ENCODE measurements at regions not wholly inside any gene's neighbourhood (a gene's known extent, or its start where the extent isn't known, plus 50 kb on each side); places are given as distances from the start of the nearest gene placed in this dataset.
"Not testable (repeated sequence)": the region's sequence is repeated elsewhere in the genome, so short reads cannot be mapped to it uniquely, and the experiment has no call there.

GRCh38 chr6:27739902-27740301 lies 172.3 kb downstream of the OR2B2 start:
- peaks cover 17% of the 10 kb centered on the region for H3K27me3 Mint-ChIP-seq
- H3K27ac Mint-ChIP-seq; POLR2A ChIA-PET; H3K4me3 Mint-ChIP-seq; H3K9me3 Mint-ChIP-seq; H3K36me3 Mint-ChIP-seq (ENCODE audit: low read depth); DNase-seq: not testable (repeated sequence)
- CTCF ChIA-PET, result interaction anchor here (1.7 to 4.6 kb wide), 3 partner anchors 12 to 56 kb away, joined by 7 to 30 read pairs (median 14); no protein-coding TSS in a partner anchor
- H3K4me1 Mint-ChIP-seq, result peaks cover 24% of the 10 kb centered on the region

- Mint-ChIP-seq H3K27ac (no peak overlapping the region), H3K27me3 (peaks cover 6% of the 10 kb centered on the region), H3K9me3 (no peaks in the 10 kb centered on the region), H3K36me3 (ENCODE audit: low read depth) (no peaks in the 10 kb centered on the region), H3K4me1 (peaks cover 18% of the 10 kb centered on the region), H3K4me3 (no peak overlapping the region)
- ChIA-PET POLR2A (no interaction called here), CTCF (no interaction called here)
- no peak for DNase-seq
Observed at GRCh38 chr6:27736686-27737085, 175.5 kb downstream of the OR2B2 start.

DNA sequence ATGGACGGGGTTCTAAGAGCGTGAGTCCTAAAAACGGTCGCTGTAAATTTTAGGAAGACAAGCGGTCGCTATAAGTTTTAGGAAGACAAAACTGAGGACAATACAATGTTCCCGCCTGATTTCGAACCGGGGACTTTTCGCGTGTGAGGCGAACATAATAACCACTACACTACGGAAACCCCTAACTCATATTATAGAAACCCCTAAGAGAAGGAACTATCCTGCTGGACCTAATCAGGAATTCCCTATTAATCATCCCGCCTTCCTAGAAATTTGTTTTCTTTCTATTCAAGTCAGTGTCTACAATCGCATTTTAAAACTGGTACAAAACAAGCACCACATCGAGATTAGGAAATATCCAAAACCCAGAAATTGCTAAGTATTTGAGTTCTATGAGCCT lies 183.8 kb downstream of the OR2B2 start:
- no peak for DNase-seq
- H3K4me3 Mint-ChIP-seq, result no peak overlapping the region
- CTCF ChIA-PET, result no interaction called here
- POLR2A ChIA-PET, result no interaction called here
- no peaks in the 10 kb centered on the region for H3K36me3 Mint-ChIP-seq (ENCODE audit: low read depth)
- H3K27me3 Mint-ChIP-seq, result peaks cover 40% of the 10 kb centered on the region
- H3K4me1 Mint-ChIP-seq, result no peaks in the 10 kb centered on the region
- H3K27ac Mint-ChIP-seq, result no peak overlapping the region
- H3K9me3 Mint-ChIP-seq, result no peaks in the 10 kb centered on the region

GRCh38 chr6:27726619-27727023 lies 185.6 kb downstream of the OR2B2 start:
- Mint-ChIP-seq H3K9me3 (no peaks in the 10 kb centered on the region), H3K4me3 (no peak overlapping the region), H3K27me3 (peaks cover 47% of the 10 kb centered on the region), H3K36me3 (ENCODE audit: low read depth) (no peaks in the 10 kb centered on the region), H3K4me1 (peaks cover 3% of the 10 kb centered on the region), H3K27ac (no peak overlapping the region)
- ChIA-PET POLR2A (no interaction called here), CTCF (no interaction called here)
- DNase-seq, result no peak

DNA sequence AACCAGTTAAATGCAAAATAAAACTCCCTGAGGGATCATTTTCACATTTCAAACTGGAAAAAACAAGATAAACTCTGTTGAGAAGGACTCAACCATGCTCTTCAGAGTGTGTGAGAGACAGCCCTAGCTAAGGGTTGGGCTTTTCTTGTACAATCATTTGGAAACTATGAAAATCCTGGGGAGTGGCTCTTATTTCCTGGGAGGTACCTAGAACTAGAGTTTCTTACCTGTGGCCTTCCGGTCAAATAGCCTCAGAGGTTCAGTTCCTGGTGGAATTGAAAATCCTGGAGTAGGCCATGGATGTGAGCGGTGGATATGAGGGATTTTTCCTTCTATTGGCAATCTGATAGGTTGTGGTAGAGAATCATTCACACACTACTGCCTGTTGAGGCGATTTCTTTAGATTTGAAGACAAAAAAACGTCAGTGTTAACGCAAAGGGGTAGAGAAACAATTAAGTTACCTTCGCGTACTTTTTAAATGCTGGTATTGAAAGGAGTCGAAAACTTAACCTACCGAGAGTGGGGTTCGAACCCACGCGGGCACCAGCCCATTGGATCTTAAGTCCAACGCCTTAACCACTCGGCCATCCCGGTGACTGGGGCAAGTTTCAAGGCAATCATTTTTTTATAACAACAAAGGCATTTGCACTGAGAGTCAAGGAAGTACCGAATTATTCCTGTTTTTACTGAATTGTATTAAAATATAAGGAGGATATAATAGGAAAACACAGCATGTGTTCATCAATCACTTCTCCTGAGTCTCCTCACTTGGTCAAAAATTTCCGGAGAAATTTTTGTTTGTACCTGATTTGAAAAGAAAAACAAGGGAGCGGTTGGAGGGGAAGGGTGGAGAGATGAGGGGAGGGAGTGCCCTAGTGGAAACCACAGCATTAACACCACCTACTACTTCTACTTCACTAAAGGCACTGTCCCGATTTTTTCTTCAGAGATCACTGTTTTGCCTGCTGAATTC lies 191.3 kb downstream of the OR2B2 start:
- ChIA-PET CTCF (interaction anchor here (0.9 kb wide), 1 partner anchor 33 kb away, joined by 3 read pairs; no protein-coding TSS in a partner anchor), POLR2A (no interaction called here)
- peak overlapping the region; percentile 50 for H3K27ac Mint-ChIP-seq
- peaks cover 23% of the 10 kb centered on the region for H3K27me3 Mint-ChIP-seq
- H3K4me3 Mint-ChIP-seq, result no peak overlapping the region
- H3K36me3 Mint-ChIP-seq (ENCODE audit: low read depth), result no peaks in the 10 kb centered on the region
- DNase-seq, result no peak
- peaks cover 28% of the 10 kb centered on the region for H3K4me1 Mint-ChIP-seq
- H3K9me3 Mint-ChIP-seq, result no peaks in the 10 kb centered on the region

DNA sequence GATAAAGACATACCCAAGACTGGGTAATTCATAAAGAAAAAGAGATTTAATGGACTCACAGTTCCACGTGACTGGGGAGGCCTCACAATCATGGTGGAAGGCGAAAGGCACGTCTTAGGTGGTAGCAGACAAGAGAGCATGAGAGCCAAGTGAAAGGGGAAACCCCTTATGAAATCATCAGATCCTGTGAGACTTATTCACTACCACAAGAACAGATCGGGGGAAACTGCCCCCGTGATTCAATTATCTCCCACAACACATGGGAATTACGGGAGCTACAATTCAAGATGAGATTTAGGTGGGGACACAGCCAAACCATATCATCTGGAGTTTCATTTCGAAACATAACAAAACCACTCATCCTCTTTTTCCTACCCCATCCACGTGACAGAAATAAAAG lies 193.2 kb downstream of the OR2B2 start:
- H3K4me3 Mint-ChIP-seq; DNase-seq; H3K9me3 Mint-ChIP-seq; H3K27ac Mint-ChIP-seq; POLR2A ChIA-PET; H3K36me3 Mint-ChIP-seq (ENCODE audit: low read depth); CTCF ChIA-PET: not testable (repeated sequence)
- peaks cover 19% of the 10 kb centered on the region for H3K27me3 Mint-ChIP-seq
- H3K4me1 Mint-ChIP-seq, result peaks cover 28% of the 10 kb centered on the region

DNA sequence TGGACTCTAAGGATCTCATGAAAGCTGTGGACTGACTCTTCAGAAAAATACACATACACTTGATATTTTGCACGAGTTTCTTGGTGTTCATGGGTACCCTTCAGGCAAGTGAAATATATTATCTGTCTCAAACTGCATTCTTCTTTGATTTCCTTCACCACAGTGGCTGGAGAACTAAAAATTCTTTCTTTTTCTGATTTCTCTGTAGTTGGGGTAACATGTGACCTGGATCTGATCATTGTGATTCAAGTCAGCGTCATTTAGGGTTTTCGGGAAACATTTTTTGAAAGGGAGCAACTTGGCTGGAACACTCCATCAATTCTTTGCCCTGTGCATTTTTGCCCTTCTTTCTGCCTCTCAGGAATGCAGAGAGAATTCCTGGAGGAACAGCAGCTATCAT lies 205.8 kb downstream of the OR2B2 start:
- DNase-seq, result no peak

DNA sequence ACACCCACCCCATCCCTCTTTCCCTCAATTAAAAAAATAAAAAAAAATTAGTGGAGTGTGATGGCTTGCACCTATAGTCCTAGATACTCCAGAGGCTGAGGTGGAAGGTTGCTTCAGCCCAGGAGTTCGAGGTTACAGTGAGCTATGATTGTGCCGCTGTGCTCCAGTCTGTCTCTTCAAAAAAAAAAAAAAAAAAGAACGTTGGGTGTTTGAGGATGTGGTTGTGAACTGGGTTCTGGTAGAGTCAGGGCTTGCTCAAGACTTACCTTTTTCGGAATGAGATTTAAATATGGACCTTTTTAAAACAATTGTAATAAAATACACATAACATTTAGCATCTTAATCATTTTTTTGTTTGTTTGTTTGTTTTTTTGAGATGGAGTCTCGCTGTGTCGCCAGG lies 211.9 kb downstream of the OR2B2 start:
- peaks cover 27% of the 10 kb centered on the region for H3K4me1 Mint-ChIP-seq
- ChIA-PET CTCF (interaction anchor here (0.7 to 0.9 kb wide), 2 partner anchors 72 to 1163 kb away, joined by 3 read pairs; no protein-coding TSS in a partner anchor), POLR2A (no interaction called here)
- peaks cover 4% of the 10 kb centered on the region for H3K9me3 Mint-ChIP-seq
- no peak overlapping the region for H3K27ac Mint-ChIP-seq
- no peak overlapping the region for H3K4me3 Mint-ChIP-seq
- no peak for DNase-seq
- H3K36me3 Mint-ChIP-seq (ENCODE audit: low read depth), result peaks cover 23% of the 10 kb centered on the region
- no peaks in the 10 kb centered on the region for H3K27me3 Mint-ChIP-seq

More for the DNA sequence above, 205.8 kb downstream of the OR2B2 start:
- H3K4me1 Mint-ChIP-seq, result no peaks in the 10 kb centered on the region
- H3K9me3 Mint-ChIP-seq, result no peaks in the 10 kb centered on the region
- H3K4me3 Mint-ChIP-seq, result no peak overlapping the region
- H3K27me3 Mint-ChIP-seq, result no peaks in the 10 kb centered on the region
- ChIA-PET POLR2A (no interaction called here), CTCF (no interaction called here)
- no peak overlapping the region for H3K27ac Mint-ChIP-seq
- peaks cover 23% of the 10 kb centered on the region for H3K36me3 Mint-ChIP-seq (ENCODE audit: low read depth)

DNA sequence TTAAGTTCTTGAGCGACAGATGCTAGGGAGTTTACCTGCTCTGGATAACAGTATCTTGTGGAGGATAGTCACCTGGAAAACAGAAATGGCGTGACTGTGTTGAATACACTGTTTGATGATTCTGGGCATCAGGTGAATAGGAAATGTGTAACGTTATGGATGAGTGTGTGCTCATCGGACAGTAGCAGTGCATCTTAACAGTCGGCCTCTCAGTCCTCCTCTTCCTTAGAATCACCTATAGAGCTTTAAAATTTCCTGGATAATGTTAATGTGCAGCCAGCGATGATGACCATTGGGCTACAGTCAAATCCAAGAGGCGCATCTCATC lies 217.7 kb downstream of the OR2B2 start:
- ChIA-PET CTCF (interaction anchor here (0.9 kb wide), 1 partner anchor 20 kb away, joined by 3 read pairs; no protein-coding TSS in a partner anchor), POLR2A (interaction anchor here (1.1 kb wide), 1 partner anchor 200 kb away, joined by 3 read pairs; no protein-coding TSS in a partner anchor)
- peaks cover 4% of the 10 kb centered on the region for H3K9me3 Mint-ChIP-seq
- H3K27ac Mint-ChIP-seq, result peak overlapping the region; percentile 69
- no peak for DNase-seq
- peaks cover 10% of the 10 kb centered on the region for H3K36me3 Mint-ChIP-seq (ENCODE audit: low read depth)
- peaks cover 8% of the 10 kb centered on the region for H3K27me3 Mint-ChIP-seq
- H3K4me1 Mint-ChIP-seq, result peaks cover 28% of the 10 kb centered on the region
- H3K4me3 Mint-ChIP-seq, result peak overlapping the region; percentile 89

GRCh38 chr6:27693766-27694546 lies 218.2 kb downstream of the OR2B2 start:
- POLR2A ChIA-PET, result interaction anchor here (1.1 kb wide), 1 partner anchor 201 kb away, joined by 3 read pairs; no protein-coding TSS in a partner anchor
- peak overlapping the region; percentile 89 for H3K4me3 Mint-ChIP-seq

DNA sequence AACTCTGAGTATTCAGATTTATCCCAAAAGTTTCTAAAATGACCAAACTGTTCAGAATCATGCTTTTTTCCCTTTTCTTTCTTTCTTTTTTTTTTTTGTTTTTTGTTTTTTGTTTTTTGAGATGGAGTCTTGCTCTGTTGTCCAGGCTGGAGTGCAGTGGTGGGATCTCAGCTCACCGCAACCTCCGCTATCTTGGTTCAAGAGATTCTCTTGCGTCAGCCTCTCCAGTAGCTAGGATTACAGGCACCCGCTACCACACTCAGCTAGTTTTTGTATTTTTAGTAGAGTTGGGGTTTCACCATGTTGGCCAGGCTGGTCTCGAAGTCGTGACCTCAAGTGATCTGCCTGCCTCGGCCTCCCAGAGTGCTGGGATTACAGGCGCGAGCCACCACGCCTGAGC lies 219.2 kb upstream of the ZNF184 start:
- DNase-seq; H3K9me3 Mint-ChIP-seq; H3K36me3 Mint-ChIP-seq (ENCODE audit: low read depth); H3K4me3 Mint-ChIP-seq; POLR2A ChIA-PET; H3K27ac Mint-ChIP-seq; H3K27me3 Mint-ChIP-seq: not testable (repeated sequence)
- peaks cover 43% of the 10 kb centered on the region for H3K4me1 Mint-ChIP-seq
- CTCF ChIA-PET, result interaction anchor here (1.9 kb wide), 1 partner anchor 23 kb away, joined by 4 read pairs; no protein-coding TSS in a partner anchor

More at GRCh38 chr6:27693766-27694546, 218.2 kb downstream of the OR2B2 start:
- Mint-ChIP-seq H3K27me3 (peaks cover 8% of the 10 kb centered on the region), H3K36me3 (ENCODE audit: low read depth) (peaks cover 10% of the 10 kb centered on the region), H3K4me1 (peaks cover 29% of the 10 kb centered on the region), H3K27ac (peak overlapping the region; percentile 69), H3K9me3 (peaks cover 4% of the 10 kb centered on the region)
- DNase-seq, result peak; percentile 43
- CTCF ChIA-PET, result interaction anchor here (0.9 kb wide), 1 partner anchor 21 kb away, joined by 3 read pairs; no protein-coding TSS in a partner anchor

DNA sequence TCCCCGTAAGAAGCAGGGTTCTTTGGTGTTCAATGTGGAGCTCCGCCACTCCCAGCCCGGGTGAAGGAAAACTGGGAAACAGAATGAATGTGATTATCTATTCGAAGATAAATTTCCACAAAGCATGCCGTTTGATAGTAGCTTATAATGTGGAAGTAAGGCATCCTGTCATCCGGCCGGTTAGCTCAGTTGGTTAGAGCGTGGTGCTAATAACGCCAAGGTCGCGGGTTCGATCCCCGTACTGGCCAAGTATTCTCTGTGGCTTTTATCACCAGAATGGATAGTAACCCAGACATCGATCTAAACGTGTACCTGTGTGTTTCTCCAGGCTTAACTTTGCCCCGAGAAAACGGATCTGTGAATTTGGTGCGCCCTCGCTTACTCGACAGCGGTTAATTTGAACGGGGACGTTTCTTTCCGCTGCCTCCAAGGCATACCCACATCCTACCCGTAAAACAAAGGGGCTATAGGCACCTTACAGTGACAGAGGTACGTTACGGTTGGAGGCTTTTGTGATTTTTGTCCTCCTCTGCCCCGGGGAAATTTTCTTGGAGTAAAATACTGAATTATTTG lies 215.2 kb upstream of the ZNF184 start:
- H3K9me3 Mint-ChIP-seq, result no peaks in the 10 kb centered on the region

More for the DNA sequence above, 215.2 kb upstream of the ZNF184 start:
- Mint-ChIP-seq H3K4me3 (peak overlapping the region; percentile 76), H3K27me3 (peaks cover 13% of the 10 kb centered on the region), H3K27ac (peak overlapping the region; percentile 63), H3K36me3 (ENCODE audit: low read depth) (no peaks in the 10 kb centered on the region), H3K4me1 (peaks cover 20% of the 10 kb centered on the region)
- ChIA-PET POLR2A (interaction anchor here (0.9 to 1.6 kb wide), 5 partner anchors 150 to 511 kb away, joined by 3 to 6 read pairs (median 5); partner anchors contain the start of gene ZNF184), CTCF (interaction anchor here (0.8 to 2.5 kb wide), 13 partner anchors 10 to 510 kb away, joined by 3 to 14 read pairs (median 3); partner anchors contain the start of gene POM121L2)
- DNase-seq, result peak; percentile 86

Measured in activated CD4-positive, alpha-beta memory T cell treated with anti-CD3 and anti-CD28 coated beads, Interleukin-2, amount 10 ng/mL, durations not matched to agents 7 days and 5 days (primary cell).